ENCODE measurements at regions not wholly inside any gene's neighbourhood (a gene's known extent, or its start where the extent isn't known, plus 50 kb on each side); places are given as distances from the start of the nearest gene placed in this dataset.

- no peak overlapping the region for H3K4me3 ChIP-seq (replicated peaks; ENCODE audit: low read depth, low read length)
- peak; percentile 11 for TF ChIP-seq CTCF (IDR thresholded peaks at IDR 0.05; ENCODE audit: low read depth, low read length, missing control alignments)
- peak; percentile 66 for DNase-seq (ENCODE audit: extremely low read depth, low read depth)
Observed at GRCh38 chr3:188060840-188061544, 93.0 kb upstream of the LPP start.

GRCh38 chr3:188062216-188062615, 91.7 kb upstream of the LPP start:
- no peak overlapping the region for H3K4me3 ChIP-seq (replicated peaks; ENCODE audit: low read depth, low read length)
- DNase-seq (ENCODE audit: extremely low read depth, low read depth) = no peak
- TF ChIP-seq CTCF (IDR thresholded peaks at IDR 0.05; ENCODE audit: low read depth, low read length, missing control alignments) = no peak

GRCh38 chr3:188064831-188065493, 89.0 kb upstream of the LPP start:
- no peak for TF ChIP-seq CTCF (IDR thresholded peaks at IDR 0.05; ENCODE audit: low read depth, low read length, missing control alignments)
- no peak for DNase-seq (ENCODE audit: extremely low read depth, low read depth)
- H3K4me3 ChIP-seq (replicated peaks; ENCODE audit: low read depth, low read length) = no peak overlapping the region

- TF ChIP-seq CTCF (IDR thresholded peaks at IDR 0.05; ENCODE audit: low read depth, low read length, missing control alignments) = no peak
Observed at GRCh38 chr3:188066141-188066540, 87.8 kb upstream of the LPP start.

GRCh38 chr3:188067932-188068331, 86.0 kb upstream of the LPP start:
- no peak overlapping the region for H3K4me3 ChIP-seq (replicated peaks; ENCODE audit: low read depth, low read length)
- peak; percentile 35 for DNase-seq (ENCODE audit: extremely low read depth, low read depth)
- no peak for TF ChIP-seq CTCF (IDR thresholded peaks at IDR 0.05; ENCODE audit: low read depth, low read length, missing control alignments)

More at GRCh38 chr3:188066141-188066540, 87.8 kb upstream of the LPP start:
- DNase-seq (ENCODE audit: extremely low read depth, low read depth) = no peak
- H3K4me3 ChIP-seq (replicated peaks; ENCODE audit: low read depth, low read length) = no peak overlapping the region

GRCh38 chr3:188068342-188068741, 85.6 kb upstream of the LPP start:
- no peak for TF ChIP-seq CTCF (IDR thresholded peaks at IDR 0.05; ENCODE audit: low read depth, low read length, missing control alignments)
- H3K4me3 ChIP-seq (replicated peaks; ENCODE audit: low read depth, low read length) = no peak overlapping the region
- DNase-seq (ENCODE audit: extremely low read depth, low read depth) = no peak
